Stimulated activated CD4-positive, alpha-beta T cell treated with anti-CD3 and anti-CD28 coated beads, Interleukin-12 subunit alpha, Interleukin-12 subunit beta, amount 100 ng/mL, for 24 hours (primary cell): ENCODE measurements at regions not wholly inside any gene's neighbourhood (a gene's known extent, or its start where the extent isn't known, plus 50 kb on each side); places are given as distances from the start of the nearest gene placed in this dataset.

ENCODE experiments used
- DNase-seq, 2 experiments: peaks; one replicate each; pipeline ENCODE4 v3.0.0-alpha.2; 2020; ENCODE audit warnings: low read depth in 2 of 2

DNA sequence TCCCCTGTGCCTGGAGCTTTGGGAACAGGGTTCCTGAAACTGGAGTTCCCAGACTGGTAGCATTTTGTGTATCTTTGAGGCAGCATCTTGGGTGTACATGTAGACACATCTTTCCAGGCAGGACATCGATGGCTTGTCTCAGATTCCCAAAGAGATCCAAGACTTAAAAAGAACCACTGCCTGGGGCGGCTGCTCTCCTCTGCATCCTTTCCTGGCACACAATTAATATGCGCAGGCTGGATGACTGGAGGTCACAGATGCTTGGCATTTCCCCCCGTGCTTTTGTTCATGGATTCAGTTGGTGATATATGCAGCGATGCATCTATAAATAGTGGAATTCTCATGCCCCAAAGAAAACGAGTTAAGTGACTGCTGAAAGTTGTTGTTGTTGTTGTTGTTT is 80.5 kb downstream of the CLDN34 start:
- DNase-seq: no peak

DNA sequence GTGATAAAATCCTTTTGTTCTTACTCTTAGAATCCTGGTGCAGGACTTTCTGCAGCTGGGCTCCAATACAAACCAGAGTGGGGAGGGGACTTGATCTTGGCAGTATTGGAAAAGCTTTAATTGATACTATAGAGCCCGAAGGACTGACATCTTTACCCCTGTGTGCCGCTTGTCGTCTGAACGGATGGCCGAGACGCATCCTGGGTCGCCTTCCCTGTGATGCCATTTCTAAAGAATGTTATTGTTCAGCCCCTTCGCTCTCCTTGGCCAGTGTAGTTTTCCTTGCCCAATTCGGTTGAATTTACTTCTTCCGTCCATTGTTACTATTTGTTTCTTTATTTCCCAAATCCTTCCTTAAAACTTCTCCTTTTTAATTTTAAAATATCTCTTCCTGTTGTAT is 80.9 kb downstream of the CLDN34 start:
- no peak for DNase-seq

DNA sequence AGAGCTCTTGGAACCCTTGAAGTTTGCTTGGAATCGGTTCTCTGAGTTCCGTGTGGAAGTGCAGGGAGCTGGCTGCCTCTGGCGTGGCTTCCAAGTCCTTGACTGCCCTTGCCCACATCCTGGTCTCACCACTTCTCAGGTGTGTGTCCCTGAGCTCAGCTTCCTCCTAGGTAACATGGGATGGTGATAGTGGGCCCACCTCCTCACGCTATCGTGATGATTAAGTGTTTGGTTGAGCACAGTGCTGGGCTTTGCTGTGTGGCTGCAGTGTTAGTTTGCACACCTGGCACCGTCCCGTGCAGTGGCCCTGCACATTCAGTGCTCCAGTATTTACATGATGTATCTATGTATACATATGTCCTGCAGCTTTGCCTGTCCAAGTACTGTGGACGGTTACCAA is 81.5 kb downstream of the CLDN34 start:
- no peak for DNase-seq

DNA sequence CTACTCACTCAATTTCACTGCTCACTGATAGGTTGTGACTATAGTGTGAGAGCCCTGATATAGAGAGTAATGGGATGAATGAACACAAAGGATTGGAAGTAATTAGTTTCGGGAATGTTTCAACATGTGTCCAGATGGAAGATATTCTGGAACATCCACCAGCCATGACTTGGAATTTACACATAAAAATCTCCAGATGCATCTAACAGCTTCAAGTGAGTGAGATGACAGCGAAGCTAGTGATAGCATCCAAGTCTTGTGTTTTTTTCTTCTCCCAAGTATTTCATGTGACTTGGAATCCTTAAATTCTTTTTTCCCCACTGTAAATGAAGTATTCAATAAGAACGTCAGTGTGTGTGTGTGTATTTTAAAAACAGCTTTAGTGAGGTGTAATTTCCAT is 82.1 kb downstream of the CLDN34 start:
- DNase-seq: no peak

DNA sequence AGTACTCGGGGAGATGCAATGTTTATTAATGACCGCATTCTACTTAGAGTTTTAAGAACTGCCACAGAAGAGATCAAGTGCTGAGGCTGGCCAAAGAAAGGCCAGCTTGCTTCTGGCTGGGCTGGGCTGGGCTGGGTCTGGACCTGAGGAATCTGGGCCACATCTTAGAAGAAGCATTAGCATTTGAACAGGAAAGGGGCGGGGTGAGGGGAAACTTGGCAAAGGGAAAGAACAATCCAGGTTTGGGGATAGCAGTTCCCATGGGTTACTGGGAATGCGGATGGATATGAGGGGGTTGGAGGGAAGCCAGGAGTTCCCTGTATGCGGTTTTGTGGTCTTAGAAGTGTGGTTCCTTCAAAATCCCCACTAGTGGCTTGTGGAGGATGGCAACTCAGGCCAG is 83.3 kb downstream of the CLDN34 start:
- DNase-seq: no peak

DNA sequence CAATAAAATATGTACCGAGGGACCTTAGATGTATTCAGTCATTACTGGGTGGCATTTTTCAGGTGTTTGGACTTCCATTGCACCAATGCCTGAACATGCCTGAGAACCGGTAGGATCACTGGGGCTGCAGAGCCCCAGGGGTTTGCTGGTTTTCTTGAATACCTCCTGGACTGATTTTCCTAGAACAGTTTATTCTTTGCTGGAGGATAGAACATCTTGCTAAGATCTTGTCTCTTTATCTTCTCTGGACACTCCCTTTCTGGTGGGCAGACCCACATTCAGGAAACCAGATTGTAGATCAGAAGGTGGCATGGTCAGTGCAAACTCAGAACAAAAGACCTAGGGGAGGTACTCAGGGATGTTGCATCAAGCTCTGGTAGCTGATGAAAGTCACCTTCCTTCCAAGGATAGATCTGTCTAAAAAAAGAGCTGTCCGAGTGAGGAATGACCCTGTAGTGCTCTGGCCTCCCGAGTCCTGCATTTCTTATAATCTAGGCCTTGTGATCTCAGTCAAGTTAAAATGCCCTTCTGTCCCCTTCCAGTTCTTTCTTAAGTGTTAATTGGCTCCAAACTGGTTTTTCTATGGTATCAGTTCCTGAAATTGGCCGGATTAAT is 84.8 kb downstream of the CLDN34 start:
- no peak for DNase-seq

DNA sequence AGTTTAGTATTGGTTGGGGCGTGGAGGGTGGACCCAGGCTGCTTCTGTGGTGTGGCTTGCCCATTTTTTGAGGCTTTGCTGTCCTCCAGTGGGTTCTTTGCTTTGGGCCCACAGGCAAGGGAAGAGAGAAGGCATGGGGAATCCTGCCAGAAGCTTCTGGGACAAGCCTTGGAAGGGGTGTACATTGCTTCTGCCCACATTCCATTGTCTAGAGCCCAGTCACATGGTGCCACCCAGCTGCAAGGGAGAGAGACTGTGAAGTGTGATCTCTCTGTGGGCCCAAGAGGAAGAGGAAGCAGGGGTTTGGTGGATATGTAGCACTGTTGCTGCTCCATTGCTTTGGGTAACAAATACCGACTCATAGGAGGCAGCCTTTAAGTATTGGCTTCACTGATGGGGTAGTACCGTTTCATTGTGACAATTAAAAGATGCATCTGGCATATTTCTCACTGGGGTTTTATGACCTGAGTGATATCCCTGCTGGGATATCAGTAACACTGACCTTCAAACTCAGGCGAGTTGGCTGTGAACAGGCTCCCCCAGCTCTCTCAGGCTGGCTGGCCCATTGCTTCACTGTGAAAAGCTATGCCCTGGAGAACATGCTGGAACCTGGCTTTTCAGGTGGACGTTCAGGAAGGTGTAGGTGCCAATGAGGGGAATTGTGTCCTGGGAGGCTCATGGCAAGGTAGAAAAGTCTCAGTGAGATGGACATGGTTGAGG is 85.9 kb downstream of the CLDN34 start:
- DNase-seq: no peak

DNA sequence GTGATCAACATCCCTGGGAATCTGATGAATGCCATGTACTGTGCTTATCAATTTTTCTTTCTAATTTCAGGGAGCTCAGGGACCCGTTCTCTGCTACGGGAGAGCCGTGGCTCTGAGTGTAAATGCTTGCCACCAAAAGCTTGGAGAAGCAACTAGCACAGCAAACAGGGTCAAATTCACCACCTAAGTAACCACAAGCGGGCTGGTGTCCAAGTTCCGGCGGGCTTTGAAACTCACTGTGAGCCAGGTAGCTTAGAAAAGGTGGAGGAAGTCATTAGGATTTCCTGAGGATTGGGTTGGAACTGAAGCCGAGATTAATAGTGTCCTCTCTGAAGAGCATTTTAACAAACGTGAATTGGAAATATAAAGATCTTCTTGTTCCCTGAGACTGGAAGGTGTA is 87.2 kb downstream of the CLDN34 start:
- no peak for DNase-seq

DNA sequence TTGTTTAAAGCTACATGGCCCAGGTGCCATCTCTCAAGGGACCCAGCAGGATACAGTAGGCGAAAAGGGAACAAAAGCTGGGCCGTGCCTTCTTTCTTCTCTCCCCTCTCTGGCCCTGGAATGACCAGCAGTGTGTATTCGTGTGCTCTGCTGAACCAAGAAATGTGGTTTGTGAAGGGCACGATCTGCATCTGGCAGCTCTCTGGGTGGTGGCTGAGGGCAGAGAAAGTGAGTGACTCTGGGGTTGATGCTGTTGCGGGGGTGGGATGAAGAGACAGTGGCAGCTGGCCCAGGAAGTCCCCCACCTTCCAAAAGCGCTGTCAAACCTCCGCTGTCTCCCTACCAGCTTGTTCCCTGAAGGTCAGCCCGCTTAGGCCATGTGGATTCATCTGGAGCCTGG is 88.3 kb downstream of the CLDN34 start:
- no peak for DNase-seq

DNA sequence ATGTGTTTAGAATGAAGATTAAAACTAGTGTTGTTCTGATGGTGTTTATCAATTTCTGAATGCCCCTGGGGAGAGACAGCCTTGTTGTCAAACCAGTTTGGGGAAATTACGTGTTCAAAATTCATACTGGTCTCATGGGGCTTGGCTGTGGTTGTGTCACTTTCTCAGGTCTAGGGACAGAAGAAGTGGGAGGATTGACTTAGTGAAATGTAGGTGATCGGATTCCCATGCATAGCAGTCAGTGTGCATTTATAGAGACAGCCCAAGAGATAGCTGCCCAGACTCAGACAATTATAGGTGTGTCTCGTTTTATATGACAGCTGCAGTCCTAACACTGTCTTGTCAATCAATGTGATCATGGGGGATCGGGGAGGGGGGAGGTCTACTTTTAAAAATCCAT is 94.4 kb upstream of the CLCN4 start:
- DNase-seq: no peak

DNA sequence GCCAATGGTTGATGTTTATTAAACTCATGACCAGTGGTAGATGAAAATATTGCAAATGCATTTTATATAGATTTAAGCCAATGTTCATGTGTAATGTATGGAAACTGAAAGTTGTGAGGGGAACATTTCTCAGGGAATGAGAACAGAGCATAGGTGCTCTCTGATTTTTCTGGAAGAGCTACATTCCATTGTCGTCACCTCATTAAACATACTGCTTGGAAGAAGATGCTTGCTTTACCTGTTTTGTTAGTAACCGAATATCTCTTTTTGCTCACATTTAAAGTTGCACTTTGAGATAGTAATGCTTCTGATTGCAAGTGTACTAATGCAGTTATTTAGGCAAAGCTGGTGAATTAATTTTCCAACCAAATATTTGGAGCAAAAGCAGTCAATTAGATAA is 93.8 kb upstream of the CLCN4 start:
- DNase-seq: no peak

DNA sequence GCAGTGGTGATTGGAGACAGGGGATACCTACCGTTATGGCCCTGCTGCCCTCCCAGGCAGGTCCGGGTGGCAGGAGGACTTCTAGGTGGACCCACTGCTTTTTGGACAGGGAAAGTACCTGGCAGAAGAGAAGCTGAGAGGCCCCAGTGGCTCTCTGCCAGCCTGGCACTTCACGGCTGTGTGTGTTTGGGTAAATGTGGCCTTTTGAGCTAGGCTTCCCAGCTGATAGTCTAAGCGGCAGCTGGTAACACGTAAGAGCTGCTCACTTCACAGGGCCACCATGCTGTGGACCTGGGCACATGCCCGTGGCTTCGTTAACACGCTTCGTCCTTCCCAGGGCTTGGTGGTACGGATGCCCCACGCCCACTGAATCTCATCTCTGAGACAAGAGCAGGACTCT is 92.0 kb upstream of the CLCN4 start:
- no peak for DNase-seq

DNA sequence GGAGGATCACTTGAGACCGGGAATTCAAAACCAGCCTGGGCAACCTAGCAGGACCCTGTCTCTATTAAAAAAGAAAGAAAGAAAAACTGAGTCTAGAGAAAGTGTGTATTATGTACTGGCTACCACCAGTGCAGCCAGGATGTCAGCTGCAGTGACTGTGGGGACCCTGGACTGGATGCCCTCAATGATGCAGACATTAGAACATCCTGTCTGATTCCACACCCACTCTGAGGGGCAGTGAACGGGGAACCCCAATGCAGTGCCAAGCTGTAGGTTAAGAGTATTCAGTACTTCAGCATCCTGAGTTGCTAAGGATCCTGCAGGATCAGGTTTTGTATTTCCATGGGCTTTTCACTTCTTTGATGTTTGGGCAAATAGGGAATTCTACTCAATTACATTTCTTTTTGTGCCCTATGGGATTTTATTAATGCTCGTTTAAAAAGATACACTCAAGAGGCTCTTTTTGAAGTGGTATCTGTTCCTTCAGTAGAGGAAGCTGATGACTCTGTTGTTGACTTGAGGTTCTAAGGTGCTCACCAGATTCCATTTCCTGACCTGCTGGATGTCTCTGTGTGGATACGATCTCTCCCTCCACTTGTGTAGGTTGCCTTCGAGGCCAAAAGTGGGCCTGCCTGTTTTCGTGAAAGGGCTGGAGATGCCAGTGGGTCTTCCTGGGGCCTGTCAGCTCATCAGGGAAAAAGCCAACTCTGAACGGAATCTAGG is 85.9 kb upstream of the CLCN4 start:
- DNase-seq: no peak

DNA sequence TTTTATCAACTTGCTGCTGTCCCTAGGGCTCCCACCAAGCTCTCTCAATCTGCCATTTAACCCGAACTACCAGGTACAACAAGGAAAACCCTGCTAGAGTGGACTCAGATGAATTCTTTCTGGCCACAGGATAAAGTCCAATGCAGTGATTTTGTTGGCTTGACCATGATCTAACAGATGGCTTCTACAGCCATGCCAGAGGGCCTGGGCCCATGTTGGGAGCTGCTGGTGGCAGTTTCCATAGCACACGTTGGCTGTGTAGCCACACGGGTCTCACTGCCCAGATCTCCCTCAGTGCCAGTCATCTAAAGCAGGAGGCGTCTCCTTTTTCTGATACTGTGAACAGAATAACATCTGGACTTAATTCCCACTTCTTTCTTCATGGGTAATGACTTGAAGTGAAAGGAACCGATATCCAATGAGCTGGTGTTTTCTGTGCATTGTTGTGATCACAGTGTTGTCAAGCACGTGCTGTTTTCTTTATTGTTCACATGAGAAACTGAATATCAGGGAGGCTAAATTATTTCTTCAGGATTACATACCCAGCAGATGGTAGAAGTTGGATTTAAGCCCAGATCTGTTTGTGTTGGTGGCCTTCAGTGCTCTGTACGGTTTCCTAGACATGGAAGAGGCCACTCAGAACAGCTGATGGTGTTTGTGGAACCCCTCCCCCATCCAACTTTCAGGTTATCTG is 85.2 kb upstream of the CLCN4 start:
- no peak for DNase-seq

DNA sequence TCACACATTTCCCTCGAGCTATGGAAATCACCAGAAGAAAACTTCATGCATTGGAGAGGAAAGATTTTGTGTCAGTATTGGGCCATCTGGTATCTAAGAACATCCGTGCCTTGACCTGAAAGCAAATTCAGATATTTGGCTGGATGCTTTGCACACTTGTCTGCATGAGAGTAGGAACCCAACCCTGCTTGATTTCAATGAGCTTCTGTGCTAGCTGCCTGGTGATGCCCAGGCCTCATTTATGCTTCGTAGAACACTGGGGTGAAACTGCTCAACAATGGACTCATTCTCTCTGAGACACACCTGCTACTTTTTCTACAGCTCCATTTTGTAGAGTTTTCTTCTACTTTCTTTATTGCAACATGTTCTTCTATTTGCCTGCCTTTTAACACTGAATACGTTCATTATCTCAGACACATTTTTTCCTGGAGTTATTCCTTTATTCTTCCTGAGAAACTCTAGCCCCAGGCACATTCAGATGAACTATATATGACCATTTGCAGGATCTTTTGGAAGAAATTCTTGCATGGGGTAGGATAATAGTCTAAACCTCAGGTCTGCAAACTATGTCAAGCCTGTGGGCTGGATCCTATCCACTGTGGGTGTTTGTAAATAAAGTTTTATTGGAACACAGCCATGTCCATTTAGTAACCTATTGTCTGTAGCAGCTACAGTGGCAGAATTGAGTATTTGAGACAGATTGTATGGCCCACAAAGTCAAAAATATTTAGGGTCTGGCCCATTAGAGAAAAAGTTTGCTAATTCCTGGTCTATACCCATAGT is 83.8 kb upstream of the CLCN4 start:
- DNase-seq: no peak

DNA sequence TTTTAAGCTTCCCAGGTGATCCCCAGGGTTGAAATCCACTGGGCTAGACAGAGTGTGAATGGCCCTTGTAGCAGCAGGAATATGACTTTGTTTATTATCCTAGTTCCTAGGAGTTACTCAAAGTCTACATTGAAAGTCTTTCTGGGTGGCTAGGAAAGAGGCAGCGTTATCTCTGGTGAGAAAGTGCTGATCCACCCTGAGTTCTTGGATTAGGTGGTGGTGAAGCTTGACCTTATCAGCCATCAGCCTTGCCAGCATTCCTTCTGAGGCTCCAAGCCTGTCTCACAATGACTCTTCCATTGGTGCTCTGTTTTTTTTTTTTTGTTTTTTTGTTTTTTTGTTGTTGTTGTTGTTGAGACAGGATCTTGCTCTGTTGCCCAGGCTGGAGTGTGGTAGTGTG is 83.1 kb upstream of the CLCN4 start:
- no peak for DNase-seq

DNA sequence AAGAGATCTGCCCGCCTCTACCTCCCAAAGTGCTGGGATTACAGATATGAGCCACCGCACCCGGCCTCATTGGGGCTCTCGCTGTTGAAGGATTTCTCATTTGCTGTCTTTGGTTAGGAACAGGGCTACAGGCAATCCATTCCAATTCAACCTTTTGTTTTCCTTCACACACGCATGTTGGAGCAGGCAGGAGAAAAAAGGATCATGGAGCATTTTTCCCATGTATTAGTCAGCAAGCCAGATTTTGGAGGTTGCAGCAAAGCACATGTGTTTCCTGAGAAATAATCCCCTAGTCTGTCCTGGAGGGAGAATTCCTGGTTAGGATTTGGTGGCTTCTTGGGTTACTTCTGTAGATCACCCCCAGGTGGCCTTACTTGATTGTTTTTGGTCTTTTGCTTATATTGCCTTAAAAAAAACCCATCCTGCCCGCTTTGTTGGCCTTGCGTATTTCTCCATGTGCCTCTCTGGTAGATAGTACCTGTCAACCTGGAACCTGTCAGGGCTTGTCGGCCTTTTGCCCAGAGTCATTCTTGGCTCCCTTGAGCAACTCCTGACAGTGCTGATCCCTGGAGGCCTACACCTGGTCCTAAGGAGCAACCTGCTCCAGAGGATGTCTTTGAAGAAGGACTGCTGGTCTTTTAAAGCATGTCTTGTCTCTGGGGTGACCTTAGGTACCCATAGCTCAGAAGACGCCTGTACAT is 82.4 kb upstream of the CLCN4 start:
- DNase-seq: no peak

DNA sequence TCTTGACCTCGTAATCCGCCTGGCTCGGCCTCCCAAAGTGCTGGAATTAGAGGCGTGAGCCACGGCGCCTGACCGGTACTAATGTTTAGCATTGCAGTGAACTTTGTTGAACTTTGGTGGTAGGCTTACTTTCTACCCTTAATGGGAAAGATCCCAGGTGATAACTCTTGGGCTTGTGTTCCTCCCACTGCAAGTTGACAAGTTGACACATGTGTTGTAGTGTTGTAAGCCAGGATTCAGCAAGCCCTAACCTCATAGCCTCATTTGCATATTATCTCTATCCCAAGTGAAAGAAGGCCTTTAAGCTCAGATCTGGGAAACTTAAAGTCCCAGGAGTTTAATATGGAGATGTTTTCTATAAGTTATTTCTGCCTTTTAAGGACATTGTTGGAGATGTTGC is 80.0 kb upstream of the CLCN4 start:
- no peak for DNase-seq

DNA sequence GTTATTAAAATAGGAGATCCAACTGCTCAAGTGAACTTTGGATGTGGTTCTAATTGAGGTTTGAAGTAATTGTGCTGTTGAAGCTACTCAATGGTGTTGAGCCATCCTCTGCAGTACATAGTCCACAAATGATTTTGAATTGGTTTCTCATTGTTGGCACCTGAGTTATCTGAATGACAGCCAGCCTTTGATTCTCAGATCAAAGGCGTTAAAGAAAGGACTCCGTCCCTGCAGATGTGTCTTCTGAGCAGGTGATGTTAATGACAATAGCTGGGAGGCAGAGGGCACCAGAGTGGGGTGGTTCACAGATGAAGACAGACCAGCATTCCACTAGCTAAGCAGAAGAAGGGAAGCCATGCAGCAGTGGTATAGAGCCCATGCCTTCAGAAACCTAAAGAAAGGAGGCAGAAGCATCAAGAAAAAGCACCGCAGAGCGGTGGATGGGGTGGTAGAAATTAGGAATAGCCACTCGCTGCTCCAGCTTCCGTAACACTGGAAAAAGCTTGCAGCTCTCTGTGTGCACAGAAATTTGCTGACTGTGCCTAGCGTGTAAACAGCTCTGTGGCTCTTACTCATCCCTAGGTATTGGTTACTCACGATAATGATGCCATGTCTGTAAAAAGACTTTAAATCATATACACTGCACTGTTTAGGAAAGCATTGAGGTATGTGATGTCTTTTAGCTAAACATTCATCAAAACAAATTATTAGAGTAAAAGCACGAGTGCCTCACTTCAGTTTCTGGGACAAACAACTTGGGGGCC is 79.2 kb upstream of the CLCN4 start:
- no peak for DNase-seq

DNA sequence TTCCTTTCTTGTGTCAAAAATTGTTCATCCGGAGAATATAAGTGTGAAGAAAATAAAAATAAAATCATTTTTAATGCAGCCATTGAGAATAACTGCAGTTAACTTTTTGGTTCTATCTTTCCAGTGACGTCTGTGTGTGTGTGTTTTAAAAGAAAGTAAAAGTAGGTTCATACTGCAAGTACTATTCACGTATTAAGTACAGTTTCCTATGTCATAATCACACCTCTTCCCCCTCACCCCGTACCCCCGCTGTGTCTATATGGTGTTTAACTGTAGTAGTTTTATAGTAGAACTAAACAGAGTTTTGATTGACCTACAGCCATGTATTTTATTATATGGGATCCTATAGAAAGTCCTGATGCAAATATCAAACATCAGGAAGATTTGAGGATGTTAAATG is 78.5 kb upstream of the CLCN4 start:
- DNase-seq: no peak

DNA sequence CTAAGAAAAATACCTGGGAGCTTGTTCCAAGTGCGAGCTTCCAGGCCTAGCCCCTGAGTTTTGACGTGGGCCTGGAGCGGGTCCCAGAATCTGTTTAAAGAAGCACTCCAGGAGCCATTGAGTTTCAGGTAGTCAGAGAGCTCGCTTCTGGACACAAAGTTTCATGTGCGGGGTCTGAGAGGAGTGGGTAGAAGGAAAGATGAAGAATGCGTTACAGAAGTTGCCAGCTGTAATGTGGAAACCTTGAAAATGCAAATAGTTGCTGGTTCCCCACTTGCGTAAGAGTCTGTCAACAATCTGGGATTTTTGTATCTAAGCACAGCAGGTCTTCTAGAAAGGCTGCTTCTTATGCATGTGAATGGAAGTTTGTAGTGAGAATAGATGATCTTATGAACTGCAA is 77.5 kb upstream of the CLCN4 start:
- no peak for DNase-seq
